ENCODE measurements at regions not wholly inside any gene's neighbourhood (a gene's known extent, or its start where the extent isn't known, plus 50 kb on each side); places are given as distances from the start of the nearest gene placed in this dataset.
"Not testable (repeated sequence)": the region's sequence is repeated elsewhere in the genome, so short reads cannot be mapped to it uniquely, and the experiment has no call there.

DNA sequence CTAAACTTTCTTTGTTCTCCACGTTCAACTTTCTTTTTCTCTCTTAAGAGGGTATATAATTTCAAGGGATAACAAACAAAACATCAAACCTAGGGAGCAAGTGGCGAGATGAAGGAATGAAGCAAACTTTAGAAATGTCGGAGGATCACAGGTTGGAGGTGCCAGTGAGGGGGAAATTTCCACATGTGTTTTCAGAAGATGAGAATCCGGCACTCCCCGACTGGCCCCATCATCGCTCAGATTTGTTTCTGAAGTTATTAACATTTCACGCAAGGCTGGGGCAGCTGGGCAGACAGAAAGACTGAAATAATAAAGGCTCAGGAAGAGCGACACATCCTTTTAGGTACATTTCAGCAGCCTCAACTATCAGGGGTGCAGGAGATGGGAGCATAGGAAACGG is 134.9 kb downstream of the SMIM20 start:
- no peak for DNase-seq

DNA sequence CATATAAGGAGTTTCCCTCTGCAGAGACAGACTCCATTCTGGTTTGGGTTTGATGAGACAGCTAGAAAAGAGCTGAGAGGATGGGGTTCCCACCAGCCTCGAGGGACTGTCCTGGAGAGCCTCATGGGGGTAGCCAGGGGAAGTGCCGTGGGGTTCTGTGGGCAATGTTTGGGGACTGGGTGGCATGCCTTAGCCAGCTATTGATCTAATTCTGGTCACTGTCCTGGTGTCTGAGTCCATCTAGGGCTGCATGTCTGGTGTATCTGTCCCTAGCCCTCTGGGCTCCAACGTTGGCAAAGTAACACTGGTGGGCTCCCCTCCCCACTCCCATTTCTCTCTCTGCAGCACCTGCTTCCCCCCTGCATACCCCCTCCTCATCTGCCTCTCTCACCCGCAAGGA is 135.4 kb downstream of the SMIM20 start:
- DNase-seq, result no peak

DNA sequence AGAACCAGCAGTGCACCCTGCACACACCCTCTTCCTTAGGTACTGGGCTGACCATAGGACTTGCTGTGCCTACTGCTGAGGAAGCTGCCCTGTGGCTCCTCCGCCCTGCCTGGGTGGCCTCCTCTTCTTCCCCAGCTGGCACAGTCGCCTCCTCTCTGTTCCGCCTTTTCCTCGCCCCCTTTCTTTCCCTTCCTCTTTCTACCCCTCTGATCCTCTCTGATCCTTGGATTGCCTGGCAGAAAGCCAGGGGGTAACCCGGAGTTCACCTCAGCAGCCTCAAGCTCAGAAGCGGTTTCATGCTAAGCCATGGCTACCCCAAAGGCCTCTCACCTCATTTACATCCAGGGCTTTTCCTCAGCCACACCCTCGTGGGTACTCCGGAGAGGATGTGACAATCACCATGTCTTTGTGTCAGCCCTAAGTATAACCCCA is 136.2 kb downstream of the SMIM20 start:
- no peak for DNase-seq

DNA sequence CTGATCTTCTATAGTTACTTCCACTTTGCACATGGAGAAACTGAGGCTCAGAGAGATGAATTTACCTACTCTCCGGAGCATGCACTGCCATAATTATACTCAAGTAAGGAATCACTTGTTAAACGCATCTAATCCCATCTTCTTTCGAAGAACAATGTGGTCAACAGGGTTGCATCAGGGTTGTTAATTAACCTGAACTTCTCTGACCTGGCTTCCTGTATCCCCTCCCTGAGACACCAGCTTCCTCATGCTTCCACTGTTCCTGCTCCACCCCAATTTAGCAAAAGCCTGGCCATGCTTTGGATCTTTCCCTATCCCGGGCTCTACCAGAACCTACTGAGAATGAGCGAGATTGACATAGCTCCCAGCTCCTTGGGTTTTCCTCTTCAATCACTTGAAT is 136.7 kb downstream of the SMIM20 start:
- no peak for DNase-seq

DNA sequence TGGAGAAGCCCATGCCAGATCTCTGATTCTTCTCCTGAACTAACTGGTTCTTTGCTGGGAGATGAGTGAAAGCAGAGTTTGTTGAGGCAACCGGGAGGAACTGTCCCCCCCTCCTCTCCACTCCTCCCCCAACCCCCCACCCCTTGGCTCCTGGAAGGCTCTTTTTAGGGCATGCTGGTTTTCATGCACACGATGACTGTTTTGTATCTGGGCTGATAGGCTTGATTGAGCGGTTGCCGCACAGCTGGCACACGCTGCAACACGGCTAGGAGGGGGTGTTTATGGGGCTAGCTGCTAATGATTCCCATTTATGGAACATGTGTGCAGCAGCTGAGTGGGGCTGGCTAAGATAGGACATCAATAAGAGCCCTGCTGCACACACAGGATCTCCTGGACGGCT is 137.2 kb downstream of the SMIM20 start:
- DNase-seq, result no peak

DNA sequence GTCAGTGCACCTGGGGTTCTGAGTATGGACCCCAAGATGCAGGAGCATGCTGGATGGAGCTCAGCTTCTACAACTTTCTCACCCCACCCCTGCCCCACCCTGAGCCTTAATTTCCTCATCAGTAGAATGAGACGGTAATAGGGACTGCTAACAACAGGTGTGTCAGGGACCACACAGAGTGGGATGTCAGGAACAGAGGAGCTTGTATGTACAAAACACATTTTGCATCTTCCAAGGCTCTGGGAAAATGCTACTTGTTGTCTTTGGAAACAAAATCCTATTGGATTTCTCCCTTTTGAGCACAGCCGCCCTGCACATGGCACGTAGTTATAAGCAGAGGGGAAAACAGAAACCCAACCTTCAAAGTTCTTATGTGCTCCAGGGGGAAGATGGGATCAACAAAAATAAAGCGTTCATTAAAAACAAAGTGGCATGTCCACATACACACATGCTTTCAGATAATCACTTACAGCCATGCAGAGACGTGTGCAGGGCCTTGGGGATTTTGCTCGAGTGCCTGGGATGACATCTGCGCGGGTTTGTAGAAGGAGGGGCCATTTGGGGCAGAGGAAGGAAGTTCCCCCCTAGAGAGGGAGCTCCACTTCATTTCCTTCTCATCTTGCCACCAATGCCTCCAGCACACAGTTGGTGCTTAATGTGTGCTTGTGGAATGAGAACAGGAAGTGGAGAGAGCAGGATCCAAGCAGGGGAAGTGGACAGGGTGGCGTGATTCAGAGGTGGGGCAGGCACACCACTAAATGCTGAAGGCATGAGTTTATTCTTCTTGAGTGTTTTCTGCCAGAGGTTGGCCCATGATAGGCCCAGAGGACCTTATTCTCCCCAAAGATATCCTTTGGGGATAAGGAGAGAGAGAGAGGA is 138.9 kb downstream of the SMIM20 start:
- no peak for DNase-seq

DNA sequence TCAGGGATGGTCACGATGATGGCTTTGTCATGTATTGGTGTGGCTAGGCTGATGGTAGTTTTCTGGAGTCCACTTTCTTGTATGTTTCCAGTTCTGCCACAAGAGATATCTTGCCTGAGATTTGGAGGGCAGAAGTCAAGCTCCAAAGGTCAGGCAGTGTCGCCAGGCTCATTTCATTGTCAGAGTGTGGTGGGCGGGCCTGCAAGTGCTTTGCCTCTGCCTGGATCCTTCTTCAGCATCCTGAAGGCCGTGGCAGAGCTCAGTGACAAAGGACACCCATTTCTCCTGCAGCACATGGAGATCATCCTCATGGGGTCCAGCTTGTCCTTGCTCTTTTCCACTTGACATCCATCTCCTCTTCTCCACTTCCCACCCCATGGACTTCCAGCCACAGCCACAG is 139.7 kb downstream of the SMIM20 start:
- no peak for DNase-seq

DNA sequence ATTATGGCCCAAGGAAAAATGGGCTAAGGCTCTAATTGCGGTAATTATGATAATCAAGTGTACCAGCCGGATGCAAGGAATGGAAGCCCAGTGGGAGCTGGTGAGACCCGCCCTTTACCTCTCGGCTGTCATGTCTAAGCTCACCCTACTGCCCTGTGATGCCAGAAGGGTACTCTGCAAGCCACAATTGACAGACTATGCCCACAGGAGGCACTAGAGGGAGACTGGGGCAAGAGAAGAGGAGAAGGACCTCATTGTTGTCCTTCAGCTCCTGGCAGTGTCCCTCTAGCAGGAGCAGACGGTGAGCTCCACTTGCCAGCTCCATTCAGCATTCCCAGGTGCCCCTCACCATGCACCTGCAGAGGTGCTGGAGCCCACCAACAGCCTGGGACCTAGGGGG is 141.8 kb downstream of the SMIM20 start:
- no peak for DNase-seq

DNA sequence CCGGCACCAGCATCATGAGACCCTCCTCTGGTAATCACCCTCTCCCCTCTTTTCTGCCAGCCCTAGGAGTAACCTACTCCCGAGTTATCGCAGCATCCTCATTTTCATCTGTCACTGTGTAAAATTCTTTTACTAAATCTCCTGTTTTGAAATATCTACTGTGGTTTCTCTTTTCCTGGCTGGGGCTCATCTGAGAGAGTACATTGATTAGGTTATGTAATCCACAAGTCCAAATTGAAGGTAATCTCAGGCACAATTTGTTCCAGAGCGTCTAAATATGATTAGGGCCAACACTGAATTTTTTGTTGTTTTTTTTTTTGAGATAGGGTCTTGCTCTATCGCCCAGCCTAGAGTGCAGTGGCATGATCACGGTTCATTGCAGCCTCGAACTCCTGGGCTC is 142.4 kb downstream of the SMIM20 start:
- no peak for DNase-seq

DNA sequence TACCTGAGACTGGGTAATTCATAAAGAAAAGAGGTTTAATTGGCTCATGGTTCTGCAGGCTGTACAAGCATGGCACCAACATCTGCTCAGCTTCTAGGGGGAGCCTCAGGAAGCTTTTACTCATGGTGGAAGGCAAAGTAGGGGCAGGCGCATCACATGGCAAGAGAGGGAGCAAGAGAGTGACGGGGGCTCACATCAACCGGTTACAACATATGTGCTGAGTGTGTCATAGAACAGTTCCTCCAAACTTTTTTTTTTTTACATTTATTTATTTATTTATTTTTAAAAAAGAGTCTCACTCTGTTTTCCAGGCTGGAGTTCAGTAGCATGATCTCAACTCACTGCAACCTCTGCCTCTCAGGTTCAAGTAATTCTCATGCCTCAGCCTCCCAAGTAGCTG is 143.8 kb downstream of the SMIM20 start:
- not testable (repeated sequence) for DNase-seq

DNA sequence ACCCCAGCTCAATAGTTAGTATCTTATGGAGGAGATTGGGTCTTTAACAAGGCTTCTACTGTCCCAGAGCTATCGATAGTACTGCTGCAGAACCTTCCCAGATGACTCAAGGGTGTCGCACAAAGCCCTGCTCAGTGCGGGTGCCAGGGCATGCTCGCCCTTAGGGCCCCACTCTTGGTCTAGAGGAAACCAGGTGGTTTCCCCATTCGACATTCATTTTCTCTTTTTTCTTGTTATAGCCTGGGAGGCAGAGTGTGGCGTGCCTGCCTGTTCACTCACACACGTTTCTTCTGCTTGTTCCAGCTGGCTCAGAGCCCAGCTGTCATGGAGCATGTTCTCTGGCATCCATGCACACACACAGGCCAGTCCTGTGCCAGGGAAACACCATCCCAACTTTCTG is 144.5 kb downstream of the SMIM20 start:
- no peak for DNase-seq

DNA sequence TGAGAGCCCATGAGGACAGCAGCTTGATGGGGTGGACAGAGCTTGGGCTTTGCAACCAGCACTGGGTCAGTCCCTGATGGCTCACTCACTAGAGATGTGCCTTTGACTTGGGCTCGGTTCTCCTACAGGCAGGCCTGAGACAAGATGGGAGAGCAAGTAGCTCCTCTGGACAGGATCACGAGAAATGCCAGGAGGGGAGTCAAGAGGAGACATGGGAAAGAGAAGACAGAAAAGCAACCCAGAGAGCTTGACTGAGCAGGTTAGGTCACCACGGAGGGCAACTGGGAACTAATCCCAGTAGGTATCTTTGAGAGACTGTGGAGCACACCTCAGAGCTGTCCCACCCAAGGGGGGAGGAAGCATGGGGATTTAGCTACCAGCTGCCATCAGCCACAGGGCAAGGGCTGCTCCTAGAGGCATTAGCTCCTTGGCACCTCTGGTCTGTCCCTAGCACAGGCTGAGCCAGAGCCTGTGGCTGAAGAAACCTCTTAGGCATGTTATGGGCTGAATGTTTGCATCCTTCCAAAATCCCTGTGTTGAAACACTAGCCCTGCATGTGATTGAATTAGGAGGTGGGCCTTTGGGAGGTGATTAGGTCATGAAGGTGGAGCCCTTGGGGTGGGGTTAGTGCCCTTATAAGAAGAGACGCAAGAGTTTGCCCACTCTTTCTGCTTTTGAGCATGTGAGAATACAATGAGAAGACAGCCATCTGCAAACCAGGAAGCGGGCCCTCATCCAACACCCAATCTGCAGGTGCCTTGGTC is 145.6 kb downstream of the SMIM20 start:
- DNase-seq, result no peak

DNA sequence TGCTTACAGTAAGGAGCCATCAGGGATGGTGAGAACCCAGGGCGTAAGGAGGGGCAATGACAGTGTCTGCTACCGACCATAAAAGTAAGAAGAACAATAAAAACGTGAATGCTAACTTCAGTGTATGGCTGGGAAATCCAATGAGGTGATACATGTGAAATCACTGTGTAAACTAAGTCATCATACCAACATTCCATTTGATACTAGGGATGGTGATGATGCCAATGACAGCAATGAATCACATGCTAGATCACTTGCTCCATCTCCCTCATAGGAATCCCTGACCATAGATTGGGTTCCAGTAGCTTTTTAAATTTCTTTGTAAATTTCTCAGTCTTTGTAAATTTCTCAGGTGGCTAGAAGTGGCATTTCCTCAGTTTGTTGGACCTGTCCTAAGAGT is 146.3 kb downstream of the SMIM20 start:
- no peak for DNase-seq

DNA sequence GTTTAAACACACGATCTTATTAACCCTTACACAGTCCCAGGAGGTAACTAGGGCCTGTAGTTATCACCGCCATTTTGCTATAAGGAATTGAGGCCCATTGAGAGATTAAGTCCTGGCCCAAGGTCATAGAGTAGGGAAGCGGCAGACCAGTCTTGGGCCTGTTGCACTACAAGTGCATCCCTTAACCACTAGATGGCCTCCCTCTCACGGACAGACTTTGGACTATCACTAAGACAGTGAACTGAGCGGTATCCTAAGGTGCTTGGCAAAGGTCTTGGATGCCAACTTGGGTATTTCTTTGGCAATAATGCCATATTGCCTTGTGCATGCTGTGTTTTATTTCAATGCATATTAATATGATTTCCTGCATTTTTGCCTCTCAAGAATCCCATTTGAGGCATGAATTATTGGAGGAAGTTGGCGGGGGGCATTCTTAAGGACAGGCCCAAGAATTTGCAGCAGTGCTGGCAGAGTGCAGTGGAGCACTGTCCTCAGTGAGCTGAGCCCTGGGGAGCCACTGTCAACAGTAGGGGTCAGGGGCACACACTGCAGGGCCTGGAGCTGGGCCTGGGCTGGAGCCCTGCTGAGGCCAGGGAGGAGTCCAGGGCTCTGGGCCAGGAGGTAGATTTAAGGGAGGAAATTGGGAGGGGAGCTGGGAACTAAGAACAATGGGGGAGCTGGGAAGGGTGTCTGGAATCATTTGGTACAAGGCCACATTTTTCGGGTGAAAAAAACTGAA is 147.4 kb downstream of the SMIM20 start:
- DNase-seq, result no peak

DNA sequence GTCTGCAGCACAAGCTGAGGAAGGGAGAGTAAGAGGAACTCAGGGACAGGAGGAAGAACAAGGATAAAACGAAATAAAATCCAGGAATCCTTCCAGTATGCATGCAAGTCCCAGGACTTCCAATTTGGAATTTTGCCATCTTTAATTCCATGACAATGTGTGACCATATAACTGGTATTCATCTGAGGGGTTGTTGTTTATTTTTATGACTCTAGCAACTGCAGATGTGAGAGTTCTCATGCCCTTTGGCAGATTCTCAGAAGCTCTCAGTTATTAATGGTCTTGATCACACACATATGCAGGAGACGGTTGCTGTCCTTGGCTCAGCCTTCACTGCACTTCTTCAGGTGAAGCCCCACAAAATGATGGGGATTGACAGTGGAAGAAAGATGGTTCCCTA is 148.2 kb downstream of the SMIM20 start:
- no peak for DNase-seq

DNA sequence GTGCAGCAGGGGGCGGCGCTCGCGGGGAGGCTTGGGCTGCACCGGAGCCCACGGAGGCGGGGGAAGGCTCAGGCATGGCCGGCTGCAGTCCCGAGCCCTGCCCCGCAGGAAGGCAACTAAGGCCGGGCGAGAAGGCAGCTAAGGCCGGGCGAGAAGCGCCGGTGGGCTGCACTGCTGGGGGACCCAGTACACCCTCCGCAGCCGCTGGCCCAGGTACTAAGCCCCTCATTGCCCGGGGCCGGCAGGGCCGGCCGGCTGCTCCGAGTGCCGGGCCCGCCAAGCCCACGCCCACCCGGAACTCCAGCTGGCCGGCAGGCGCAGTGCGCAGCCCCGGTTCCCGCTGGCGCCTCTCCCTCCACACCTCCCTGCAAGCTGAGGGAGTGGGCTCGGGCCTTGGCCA is 150.0 kb downstream of the SMIM20 start:
- DNase-seq, result not testable (repeated sequence)

DNA sequence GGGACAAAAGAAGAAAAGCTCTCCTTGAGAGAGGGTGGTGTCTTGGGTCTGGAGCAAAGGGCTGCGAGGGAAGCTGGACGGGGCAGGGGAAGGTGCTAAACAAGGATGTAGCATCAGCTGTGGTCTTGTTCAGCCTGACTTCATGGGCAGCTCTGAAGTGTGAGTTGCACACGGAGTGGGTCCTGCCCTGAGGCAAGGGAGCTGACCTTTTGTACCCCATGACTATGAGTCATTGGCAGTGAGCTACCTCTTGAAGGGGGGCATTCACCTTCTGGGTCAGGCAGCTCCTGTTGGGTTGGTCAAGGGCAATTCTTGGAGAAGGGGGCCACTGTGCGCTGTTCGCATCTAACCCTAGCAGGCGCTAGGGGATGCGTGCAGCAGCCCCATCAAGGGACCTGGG is 151.8 kb downstream of the SMIM20 start:
- DNase-seq, result no peak

DNA sequence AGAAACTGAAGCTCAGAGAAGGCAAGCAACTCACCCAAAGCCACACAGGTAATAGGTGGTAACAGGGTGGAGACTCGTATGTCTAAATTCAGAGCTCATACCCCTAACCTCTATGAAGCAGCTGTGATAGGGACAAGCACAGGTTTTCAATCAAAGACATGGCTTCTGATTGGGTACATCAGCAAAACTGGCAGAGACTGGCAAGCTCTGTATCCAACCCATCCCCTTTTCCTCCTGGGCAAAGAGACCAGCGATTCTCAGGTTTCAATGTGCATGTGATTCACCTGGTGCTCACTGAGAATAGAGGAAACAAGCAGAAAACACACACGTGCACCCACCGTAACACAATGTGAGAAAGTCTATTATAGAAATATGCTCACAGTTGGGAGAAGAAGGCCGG is 153.0 kb downstream of the SMIM20 start:
- no peak for DNase-seq

DNA sequence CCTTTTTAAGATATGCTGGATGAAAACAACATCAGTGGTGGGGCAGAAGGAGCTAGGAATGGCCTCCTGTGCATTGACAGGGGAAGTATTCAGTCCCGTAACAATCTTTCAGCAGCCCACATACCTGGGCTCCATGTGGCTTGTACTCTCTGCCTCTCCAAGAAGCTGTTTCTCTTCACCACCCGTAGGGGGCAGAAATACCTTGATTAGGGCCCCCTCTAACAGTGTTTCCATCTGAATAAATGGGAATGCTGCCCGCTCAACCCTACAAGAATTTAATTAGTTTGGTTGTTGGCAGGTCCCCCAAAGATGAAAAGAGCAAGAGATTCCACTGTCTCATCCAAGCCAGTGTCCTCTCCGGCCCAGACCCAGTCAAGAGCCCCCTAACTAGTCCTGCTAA is 155.2 kb downstream of the SMIM20 start:
- no peak for DNase-seq

DNA sequence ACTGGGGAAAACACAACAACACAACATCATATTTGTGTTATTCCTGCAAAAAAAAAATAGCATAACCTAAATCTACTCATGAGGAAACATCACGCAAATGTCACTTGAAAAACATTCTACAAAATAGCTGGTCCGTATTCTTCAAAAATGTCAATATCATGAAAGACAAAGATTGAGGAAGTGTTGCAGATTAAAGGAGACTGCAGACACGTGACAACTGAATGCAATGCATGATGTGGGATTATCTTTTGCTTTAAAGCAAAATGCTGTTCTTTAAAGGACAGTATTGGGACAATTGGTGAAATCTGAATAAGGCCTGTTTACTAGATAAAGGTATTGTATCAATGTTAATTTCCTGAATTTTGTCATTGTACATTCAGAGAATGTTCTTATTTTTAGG is 157.7 kb downstream of the SMIM20 start:
- DNase-seq, result no peak

DNA sequence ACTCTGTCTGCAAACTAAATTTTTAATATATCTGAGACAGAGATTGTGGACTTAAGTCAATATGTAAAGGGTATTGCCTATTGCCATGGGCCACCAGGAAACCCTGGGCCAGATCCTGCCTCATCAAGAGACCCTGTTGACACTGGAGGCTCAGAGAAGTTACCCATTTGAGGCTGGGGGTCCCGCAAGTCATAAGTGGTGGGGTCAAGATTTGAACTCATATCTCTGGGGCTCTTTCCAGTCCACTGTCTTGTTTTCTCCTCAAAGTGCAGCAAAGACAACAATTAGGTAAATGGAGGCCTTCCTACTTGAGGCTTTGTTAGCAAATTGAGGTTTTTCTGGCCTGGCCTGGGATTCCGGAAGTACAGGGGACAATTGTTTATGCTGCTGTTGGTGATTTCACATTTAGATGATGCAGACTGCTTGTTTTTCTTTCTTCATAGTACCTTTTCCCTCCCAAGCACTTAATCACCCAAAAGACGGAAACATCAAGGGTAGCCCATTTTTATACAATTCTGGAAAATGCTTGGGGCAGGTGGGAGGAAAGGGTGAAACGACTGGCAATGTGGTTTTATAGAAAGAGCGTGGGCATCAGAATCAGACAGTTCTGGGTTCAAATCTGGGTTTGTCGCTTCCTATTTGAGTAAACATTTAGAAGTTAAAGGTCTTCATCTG is 160.0 kb downstream of the SMIM20 start:
- no peak for DNase-seq

DNA sequence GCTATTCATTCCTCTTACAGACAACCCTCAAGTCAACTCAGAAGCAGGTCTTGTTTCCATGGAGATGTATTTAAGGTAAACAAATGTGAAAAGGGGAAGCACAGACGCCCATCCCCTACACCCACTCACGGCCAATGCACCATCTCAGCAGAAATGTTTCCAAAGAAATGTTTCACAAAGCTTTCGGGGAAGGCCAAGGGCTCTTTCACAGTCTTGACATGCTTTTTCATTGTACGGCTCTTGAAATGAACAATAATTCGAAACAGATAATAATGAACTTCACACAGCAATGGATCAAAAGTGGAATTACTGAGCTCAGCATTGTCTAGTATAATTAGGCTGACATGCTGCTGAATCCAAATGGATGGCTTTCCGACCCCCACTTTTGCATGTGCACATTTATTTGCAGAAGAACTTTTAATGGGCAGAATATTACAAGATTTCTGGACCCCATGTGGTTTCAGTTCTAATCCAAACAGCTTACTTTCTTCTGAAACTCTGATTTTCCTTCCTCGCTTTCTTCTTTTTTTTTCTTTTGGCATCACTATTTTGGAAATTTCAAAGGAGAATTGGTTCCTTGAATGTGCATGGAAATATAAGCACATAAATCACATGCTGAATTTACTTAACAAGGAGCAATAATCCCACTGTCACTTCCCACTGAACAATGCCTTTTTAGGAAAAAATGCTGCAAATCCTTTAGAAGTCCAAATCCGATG is 160.9 kb downstream of the SMIM20 start:
- no peak for DNase-seq

Measured in GOT3 (cell line).